ENCODE measurements at regions not wholly inside any gene's neighbourhood (a gene's known extent, or its start where the extent isn't known, plus 50 kb on each side); places are given as distances from the start of the nearest gene placed in this dataset.

GRCh38 chr14:36397357-36397756 lies 76.9 kb upstream of the MBIP start:
- DNase-seq (ENCODE audit: insufficient read length, low spot score) = no peak
- FAIRE-seq = no peak
- TF ChIP-seq SPI1 (IDR thresholded peaks at IDR 0.05; ENCODE audit: low read depth, low read length) = no peak
- TF ChIP-seq TAF1 (IDR thresholded peaks at IDR 0.05; ENCODE audit: low read depth, low read length) = no peak
- no peak for TF ChIP-seq PAX5 (IDR thresholded peaks at IDR 0.05; ENCODE audit: insufficient read depth, low read length, severe bottlenecking)
- TF ChIP-seq POLR2AphosphoS5 (IDR thresholded peaks at IDR 0.05; ENCODE audit: low read depth, low read length) = no peak

GRCh38 chr14:36396798-36397197 lies 76.4 kb upstream of the MBIP start:
- DNase-seq (ENCODE audit: insufficient read length, low spot score) (no peak), FAIRE-seq (no peak)
- no peak for TF ChIP-seq SPI1 (IDR thresholded peaks at IDR 0.05; ENCODE audit: low read depth, low read length)
- TF ChIP-seq POLR2AphosphoS5 (IDR thresholded peaks at IDR 0.05; ENCODE audit: low read depth, low read length) = no peak

GRCh38 chr14:36394593-36394992 lies 74.2 kb upstream of the MBIP start:
- DNase-seq (ENCODE audit: insufficient read length, low spot score) = no peak
- no peak for TF ChIP-seq PAX5 (IDR thresholded peaks at IDR 0.05; ENCODE audit: insufficient read depth, low read length, severe bottlenecking)
- TF ChIP-seq POLR2A (IDR thresholded peaks at IDR 0.05; ENCODE audit: low read depth, low read length) = no peak
- no peak for TF ChIP-seq SPI1 (IDR thresholded peaks at IDR 0.05; ENCODE audit: low read depth, low read length)
- TF ChIP-seq POU2F2 (IDR thresholded peaks at IDR 0.05; ENCODE audit: low read depth, low read length) = no peak
- TF ChIP-seq TAF1 (IDR thresholded peaks at IDR 0.05; ENCODE audit: low read depth, low read length) = no peak
- no peak for TF ChIP-seq POLR2AphosphoS5 (IDR thresholded peaks at IDR 0.05; ENCODE audit: low read depth, low read length)
- FAIRE-seq = no peak

GRCh38 chr14:36390718-36391117 lies 70.3 kb upstream of the MBIP start:
- FAIRE-seq (no peak), DNase-seq (ENCODE audit: insufficient read length, low spot score) (no peak)
- no peak for TF ChIP-seq PAX5 (IDR thresholded peaks at IDR 0.05; ENCODE audit: insufficient read depth, low read length, severe bottlenecking)
- no peak for TF ChIP-seq POLR2AphosphoS5 (IDR thresholded peaks at IDR 0.05; ENCODE audit: low read depth, low read length)
- TF ChIP-seq SPI1 (IDR thresholded peaks at IDR 0.05; ENCODE audit: low read depth, low read length) = no peak
- TF ChIP-seq POU2F2 (IDR thresholded peaks at IDR 0.05; ENCODE audit: low read depth, low read length) = no peak
- TF ChIP-seq TAF1 (IDR thresholded peaks at IDR 0.05; ENCODE audit: low read depth, low read length) = no peak

GRCh38 chr14:36383767-36384431 lies 63.5 kb upstream of the MBIP start:
- TF ChIP-seq PAX5 (IDR thresholded peaks at IDR 0.05; ENCODE audit: insufficient read depth, low read length, severe bottlenecking) = no peak
- TF ChIP-seq SPI1 (IDR thresholded peaks at IDR 0.05; ENCODE audit: low read depth, low read length) = no peak
- no peak for TF ChIP-seq POU2F2 (IDR thresholded peaks at IDR 0.05; ENCODE audit: low read depth, low read length)
- no peak for TF ChIP-seq POLR2AphosphoS5 (IDR thresholded peaks at IDR 0.05; ENCODE audit: low read depth, low read length)
- TF ChIP-seq POLR2A (IDR thresholded peaks at IDR 0.05; ENCODE audit: low read depth, low read length) = no peak
- TF ChIP-seq TAF1 (IDR thresholded peaks at IDR 0.05; ENCODE audit: low read depth, low read length) = no peak
- no peak for DNase-seq (ENCODE audit: insufficient read length, low spot score)
- no peak for FAIRE-seq

GRCh38 chr14:36373982-36374673 lies 53.7 kb upstream of the MBIP start:
- DNase-seq (ENCODE audit: insufficient read length, low spot score) = peak; percentile 25
- peak; percentile 88 for FAIRE-seq

More at GRCh38 chr14:36373982-36374673, 53.7 kb upstream of the MBIP start:
- TF ChIP-seq SPI1 (IDR thresholded peaks at IDR 0.05; ENCODE audit: low read depth, low read length) (no peak), TAF1 (IDR thresholded peaks at IDR 0.05; ENCODE audit: low read depth, low read length) (no peak), POLR2A (IDR thresholded peaks at IDR 0.05; ENCODE audit: low read depth, low read length) (no peak), PAX5 (IDR thresholded peaks at IDR 0.05; ENCODE audit: insufficient read depth, low read length, severe bottlenecking) (no peak), POLR2AphosphoS5 (IDR thresholded peaks at IDR 0.05; ENCODE audit: low read depth, low read length) (no peak), POU2F2 (IDR thresholded peaks at IDR 0.05; ENCODE audit: low read depth, low read length) (no peak)

Measured in GM12891 (cell line).